PC-9 (cell line): ENCODE measurements at regions not wholly inside any gene's neighbourhood (a gene's known extent, or its start where the extent isn't known, plus 50 kb on each side); places are given as distances from the start of the nearest gene placed in this dataset.

Experiments
- BruUV-seq: library from RNA; stranded (reverse); fragments of 400-500 nt; replicated peaks from 2 replicates; lab custom pipeline; 2021; lab: Mats Ljungman, UMichigan
- CTCF ChIA-PET: fragments of 300-600 bp; sonication (Branson Sonifier 250); formaldehyde crosslinking; loops from one replicate; lab custom pipeline; 2022; ENCODE audit warnings: antibody characterized with exemption; lab: Charles Lee
- POLR2A ChIA-PET: fragments of 300-600 bp; sonication (Branson Sonifier 250); formaldehyde crosslinking; loops from one replicate; lab custom pipeline; 2022; ENCODE audit warnings: antibody characterized with exemption; ENCODE audit not compliant: unreplicated experiment; lab: Charles Lee
- DNase-seq, 2 experiments: peaks; one replicate each; pipeline versions ENCODE4 v3.0.0 to v3.0.0-alpha.2; 2015 to 2022; ENCODE audit warnings: mixed read lengths in 1 of 2
- H2AFZ ChIP-seq: fragments of 200-600 bp; sonication (generic); 2 replicates; pipeline ENCODE4 v1.8.1; 2017; ENCODE audit warnings: antibody characterized with exemption
- H3F3A ChIP-seq: fragments of 200-600 bp; sonication (generic); 2 replicates; pipeline ENCODE4 v1.8.1; 2017; ENCODE audit warnings: antibody characterized with exemption, mild to moderate bottlenecking, low read depth; ENCODE audit not compliant: insufficient read depth
- H3K27ac ChIP-seq: fragments of 200-600 bp; sonication (generic); 2 replicates; pipeline ENCODE4 v1.6.1; 2016; ENCODE audit warnings: mixed run types
- H3K27me3 ChIP-seq: fragments of 200-600 bp; sonication (generic); 2 replicates; pipeline ENCODE4 v1.6.1; 2016; ENCODE audit warnings: low read depth, mixed run types; ENCODE audit not compliant: insufficient read depth
- H3K36me3 ChIP-seq: fragments of 200-600 bp; sonication (generic); 2 replicates; pipeline ENCODE4 v1.6.1; 2016; ENCODE audit warnings: low read depth, mixed run types
- H3K4me1 ChIP-seq: fragments of 200-600 bp; sonication (generic); replicated peaks from 2 replicates; pipeline ENCODE4 v1.6.1; 2016; ENCODE audit warnings: mixed run types; ENCODE audit not compliant: insufficient read depth
- H3K4me2 ChIP-seq: fragments of 200-600 bp; sonication (generic); 2 replicates; pipeline ENCODE4 v1.6.1; 2017; ENCODE audit warnings: mixed run types
- H3K4me3 ChIP-seq: fragments of 200-600 bp; sonication (generic); 2 replicates; pipeline ENCODE4 v1.6.1; 2016; ENCODE audit warnings: mixed run types
- H3K79me2 ChIP-seq: fragments of 200-600 bp; sonication (generic); 2 replicates; pipeline ENCODE4 v1.6.1; 2017; ENCODE audit warnings: low read depth, mixed run types
- H3K9me2 ChIP-seq: fragments of 200-600 bp; sonication (generic); 2 replicates; pipeline ENCODE4 v1.8.1; 2017; ENCODE audit warnings: mild to moderate bottlenecking; ENCODE audit not compliant: insufficient read depth
- H3K9me3 ChIP-seq: fragments of 200-600 bp; sonication (generic); 2 replicates; pipeline ENCODE4 v1.8.1; 2016; ENCODE audit warnings: low read depth; ENCODE audit not compliant: insufficient read depth
- H4K20me1 ChIP-seq: fragments of 200-600 bp; sonication (generic); 2 replicates; pipeline ENCODE4 v1.8.1; 2017; ENCODE audit not compliant: insufficient read depth
- EZH2 ChIP-seq: fragments of 200-600 bp; sonication (generic); IDR thresholded peaks from 2 replicates; pipeline ENCODE4 v1.8.0; 2017; ENCODE audit warnings: antibody characterized with exemption, low read depth
- intact Hi-C: fragments of 100-400 bp; cut with micrococcal nuclease; formaldehyde crosslinking; loops from one replicate; pipeline ENCODE4 v1.10.0; 2022; ENCODE audit not compliant: unreplicated experiment
- TF ChIP-seq, protein P1 (sequence below): fragments of 200-600 bp; sonication (generic); conservative IDR thresholded peaks from 2 replicates; pipeline ENCODE4 v1.6.1; 2017; ENCODE audit warnings: mixed run types, antibody characterized with exemption, mild to moderate bottlenecking, moderate library complexity

GRCh38 chr5:105263515-105263914 lies 1700.9 kb upstream of the NUDT12 start:
- Histone ChIP-seq H3K9me2 (no peaks in the 10 kb centered on the region; the same call in 1 of the 2 replicates), H3K36me3 (no peaks in the 10 kb centered on the region), H3K9me3 (no peaks in the 10 kb centered on the region), H4K20me1 (no peaks in the 10 kb centered on the region), H3K4me3 (no peak overlapping the region), H3K79me2 (no peaks in the 10 kb centered on the region), H3K4me1 (no peaks in the 10 kb centered on the region), H3K4me2 (no peak overlapping the region), H2AFZ (no peak overlapping the region), H3K27me3 (no peaks in the 10 kb centered on the region), H3K27ac (no peak overlapping the region), H3F3A (no peaks in the 10 kb centered on the region)
- POLR2A ChIA-PET, result no interaction called here
- DNase-seq, result no peak
- TF ChIP-seq, protein P1, sequence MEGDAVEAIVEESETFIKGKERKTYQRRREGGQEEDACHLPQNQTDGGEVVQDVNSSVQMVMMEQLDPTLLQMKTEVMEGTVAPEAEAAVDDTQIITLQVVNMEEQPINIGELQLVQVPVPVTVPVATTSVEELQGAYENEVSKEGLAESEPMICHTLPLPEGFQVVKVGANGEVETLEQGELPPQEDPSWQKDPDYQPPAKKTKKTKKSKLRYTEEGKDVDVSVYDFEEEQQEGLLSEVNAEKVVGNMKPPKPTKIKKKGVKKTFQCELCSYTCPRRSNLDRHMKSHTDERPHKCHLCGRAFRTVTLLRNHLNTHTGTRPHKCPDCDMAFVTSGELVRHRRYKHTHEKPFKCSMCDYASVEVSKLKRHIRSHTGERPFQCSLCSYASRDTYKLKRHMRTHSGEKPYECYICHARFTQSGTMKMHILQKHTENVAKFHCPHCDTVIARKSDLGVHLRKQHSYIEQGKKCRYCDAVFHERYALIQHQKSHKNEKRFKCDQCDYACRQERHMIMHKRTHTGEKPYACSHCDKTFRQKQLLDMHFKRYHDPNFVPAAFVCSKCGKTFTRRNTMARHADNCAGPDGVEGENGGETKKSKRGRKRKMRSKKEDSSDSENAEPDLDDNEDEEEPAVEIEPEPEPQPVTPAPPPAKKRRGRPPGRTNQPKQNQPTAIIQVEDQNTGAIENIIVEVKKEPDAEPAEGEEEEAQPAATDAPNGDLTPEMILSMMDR, result no peak
- no peak for TF ChIP-seq EZH2
- intact Hi-C loops, result no loop called here
- BruUV-seq, result no TSS peak
- CTCF ChIA-PET, result no interaction called here

GRCh38 chr5:105259581-105260217 lies 1697.1 kb upstream of the NUDT12 start:
- H3K27ac ChIP-seq, result no peak overlapping the region
- no peaks in the 10 kb centered on the region for H3K79me2 ChIP-seq
- ChIA-PET POLR2A (no interaction called here), CTCF (interaction anchor here (0.7 kb wide), 1 partner anchor 325 kb away, joined by 3 read pairs; no protein-coding TSS in a partner anchor)
- no peaks in the 10 kb centered on the region for H3K36me3 ChIP-seq
- H3K9me2 ChIP-seq, result no peaks in the 10 kb centered on the region; the same call in 1 of the 2 replicates
- intact Hi-C loops, result no loop called here
- H3K9me3 ChIP-seq, result no peaks in the 10 kb centered on the region
- H3K4me2 ChIP-seq, result no peak overlapping the region
- no peaks in the 10 kb centered on the region for H3K4me1 ChIP-seq
- TF ChIP-seq EZH2, result no peak
- TF ChIP-seq, protein P1, result no peak
- no TSS peak for BruUV-seq
- no peaks in the 10 kb centered on the region for H3F3A ChIP-seq
- DNase-seq, result no peak
- no peaks in the 10 kb centered on the region for H3K27me3 ChIP-seq
- no peaks in the 10 kb centered on the region for H4K20me1 ChIP-seq
- no peak overlapping the region for H3K4me3 ChIP-seq
- H2AFZ ChIP-seq, result no peak overlapping the region

GRCh38 chr5:105238561-105238960 lies 1676.0 kb upstream of the NUDT12 start:
- Histone ChIP-seq H3K9me2 (no peaks in the 10 kb centered on the region; the same call in 1 of the 2 replicates), H3K27ac (no peak overlapping the region), H3K27me3 (no peaks in the 10 kb centered on the region), H3K4me1 (no peaks in the 10 kb centered on the region), H2AFZ (no peak overlapping the region), H3K4me2 (no peak overlapping the region), H3K36me3 (no peaks in the 10 kb centered on the region), H3F3A (no peaks in the 10 kb centered on the region), H3K4me3 (no peak overlapping the region), H4K20me1 (no peaks in the 10 kb centered on the region), H3K79me2 (no peaks in the 10 kb centered on the region), H3K9me3 (no peaks in the 10 kb centered on the region)
- DNase-seq, result no peak
- BruUV-seq, result no TSS peak
- POLR2A ChIA-PET, result interaction anchor here (0.6 kb wide), 1 partner anchor 551 kb away, joined by 3 read pairs; no protein-coding TSS in a partner anchor
- TF ChIP-seq EZH2, result no peak
- TF ChIP-seq, protein P1, result no peak
- CTCF ChIA-PET, result no interaction called here
- intact Hi-C loops, result no loop called here
